HEK293T (cell line): ENCODE measurements at regions not wholly inside any gene's neighbourhood (a gene's known extent, or its start where the extent isn't known, plus 50 kb on each side); places are given as distances from the start of the nearest gene placed in this dataset.

ENCODE experiments used
- ARNT ChIP-seq: fragments of 450-650 bp; IDR thresholded peaks from 2 replicates; pipeline ENCODE4 v1.6.1; 2017; ENCODE audit warnings: mild to moderate bottlenecking
- FOXA1 ChIP-seq: fragments of 450-650 bp; IDR thresholded peaks from 2 replicates; pipeline ENCODE4 v1.6.1; 2016; ENCODE audit warnings: mild to moderate bottlenecking
- FOXK2 ChIP-seq: fragments of 450-650 bp; IDR thresholded peaks from 2 replicates; pipeline ENCODE4 v1.6.1; 2016; ENCODE audit warnings: mild to moderate bottlenecking
- FOXM1 ChIP-seq: fragments of 450-650 bp; IDR thresholded peaks from 2 replicates; pipeline ENCODE4 v1.6.1; 2017; ENCODE audit warnings: mild to moderate bottlenecking, borderline replicate concordance
- HDGF ChIP-seq: fragments of 450-650 bp; IDR thresholded peaks from 2 replicates; pipeline ENCODE4 v1.6.1; 2017; ENCODE audit warnings: antibody characterized with exemption, borderline replicate concordance
- NFRKB ChIP-seq: fragments of 450-650 bp; IDR thresholded peaks from 2 replicates; pipeline ENCODE4 v1.6.1; 2016; ENCODE audit warnings: mild to moderate bottlenecking, moderate library complexity
- SUZ12 ChIP-seq: fragments of 450-650 bp; IDR thresholded peaks from 2 replicates; pipeline ENCODE4 v1.6.1; 2016; ENCODE audit warnings: mild to moderate bottlenecking

GRCh38 chr5:82595113-82595512, 317.0 kb upstream of the RPS23 start:
- no peak for TF ChIP-seq SUZ12
- no peak for TF ChIP-seq NFRKB
- TF ChIP-seq HDGF = no peak
- TF ChIP-seq FOXA1 = no peak
- TF ChIP-seq FOXM1 = no peak
- no peak for TF ChIP-seq ARNT
- TF ChIP-seq FOXK2 = no peak
